SK-MEL-5 (cell line): ENCODE measurements at regions not wholly inside any gene's neighbourhood (a gene's known extent, or its start where the extent isn't known, plus 50 kb on each side); places are given as distances from the start of the nearest gene placed in this dataset.
"Not testable (repeated sequence)": the region's sequence is repeated elsewhere in the genome, so short reads cannot be mapped to it uniquely, and the experiment has no call there.

Source experiments
- DNase-seq: peaks from one replicate; pipeline ENCODE4 v3.0.0-alpha.2; 2016; ENCODE audit warnings: low read depth, low spot score
- in situ Hi-C: cut with HindIII; loops from 2 replicates; pipeline ENCODE4 v1.10.0; 2016; ENCODE audit warnings: low sequenced_read_pairs, high pct_unique_total_duplicates, low pct_unique_long_range_greater_than_20kb

DNA sequence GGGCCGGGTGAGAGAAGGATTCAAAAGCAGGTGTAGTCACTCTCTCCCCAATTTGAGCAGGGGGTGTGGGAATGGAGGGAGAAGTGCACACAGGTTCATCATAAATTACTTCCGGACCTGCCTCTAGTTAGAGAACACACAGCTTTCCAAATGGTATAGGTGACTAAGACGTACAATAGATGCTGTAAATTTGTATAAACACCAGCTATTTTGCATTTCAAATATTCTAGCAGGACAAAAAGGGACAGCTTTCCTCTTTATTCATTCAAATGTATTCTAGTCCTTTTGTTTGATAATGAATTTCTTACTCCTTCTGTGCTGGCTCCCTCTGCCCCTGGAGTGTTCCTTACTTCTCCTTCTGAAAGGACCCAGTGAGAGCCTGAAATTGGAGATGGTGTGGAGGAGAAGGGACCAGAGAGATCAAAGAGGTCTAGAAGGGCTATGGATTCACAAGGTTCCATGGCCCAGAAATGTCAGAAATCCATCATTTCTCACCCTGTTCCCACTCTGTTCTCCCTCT is 53.2 kb upstream of the SH3BP4 start:
- no peak for DNase-seq
- in situ Hi-C loops = no loop called here

DNA sequence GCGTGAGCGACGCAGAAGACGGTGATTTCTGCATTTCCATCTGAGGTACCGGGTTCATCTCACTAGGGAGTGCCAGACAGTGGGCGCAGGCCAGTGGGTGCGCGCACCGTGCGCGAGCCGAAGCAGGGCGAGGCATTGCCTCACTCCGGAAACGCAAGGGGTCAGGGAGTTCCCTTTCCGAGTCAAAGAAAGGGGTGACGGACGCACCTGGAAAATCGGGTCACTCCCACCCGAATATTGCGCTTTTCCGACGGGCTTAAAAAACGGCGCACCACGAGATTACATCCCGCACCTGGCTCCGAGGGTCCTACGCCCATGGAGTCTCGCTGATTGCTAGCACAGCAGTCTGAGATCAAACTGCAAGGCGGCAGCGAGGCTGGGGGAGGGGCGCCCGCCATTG is 63.4 kb upstream of the SH3BP4 start:
- in situ Hi-C loops, DNase-seq: not testable (repeated sequence)

- in situ Hi-C loops = no loop called here
- no peak for DNase-seq
Measured at GRCh38 chr2:234887195-234887594, 64.6 kb upstream of the SH3BP4 start.

DNA sequence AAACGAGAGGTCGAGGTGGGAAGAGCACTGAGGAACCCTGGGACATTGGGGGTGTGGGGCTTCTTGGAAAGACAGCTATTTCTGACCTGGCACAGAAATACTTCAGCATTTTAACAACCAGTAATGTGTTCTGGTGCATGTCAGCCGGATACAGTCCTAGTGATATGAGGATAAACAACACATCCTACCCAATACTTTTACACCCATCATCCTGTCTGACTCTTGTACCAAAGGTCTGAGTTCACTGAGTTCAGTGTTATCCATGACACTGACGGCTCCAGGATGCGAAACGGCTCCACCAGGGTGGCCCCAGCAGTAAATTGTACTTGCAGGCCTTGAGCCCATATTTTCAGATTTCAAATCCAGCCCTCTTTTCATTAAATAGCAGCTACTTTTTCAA is 65.9 kb upstream of the SH3BP4 start:
- DNase-seq = no peak
- in situ Hi-C loops = no loop called here

- in situ Hi-C loops = no loop called here
- DNase-seq = no peak
Measured at GRCh38 chr2:234885118-234885517, 66.7 kb upstream of the SH3BP4 start.

- in situ Hi-C loops = no loop called here
- DNase-seq = no peak
Measured at GRCh38 chr2:234884591-234884990, 67.2 kb upstream of the SH3BP4 start.

GRCh38 chr2:234881413-234882241 is 70.2 kb upstream of the SH3BP4 start:
- peak; percentile 94 for DNase-seq
- in situ Hi-C loops = no loop called here

DNA sequence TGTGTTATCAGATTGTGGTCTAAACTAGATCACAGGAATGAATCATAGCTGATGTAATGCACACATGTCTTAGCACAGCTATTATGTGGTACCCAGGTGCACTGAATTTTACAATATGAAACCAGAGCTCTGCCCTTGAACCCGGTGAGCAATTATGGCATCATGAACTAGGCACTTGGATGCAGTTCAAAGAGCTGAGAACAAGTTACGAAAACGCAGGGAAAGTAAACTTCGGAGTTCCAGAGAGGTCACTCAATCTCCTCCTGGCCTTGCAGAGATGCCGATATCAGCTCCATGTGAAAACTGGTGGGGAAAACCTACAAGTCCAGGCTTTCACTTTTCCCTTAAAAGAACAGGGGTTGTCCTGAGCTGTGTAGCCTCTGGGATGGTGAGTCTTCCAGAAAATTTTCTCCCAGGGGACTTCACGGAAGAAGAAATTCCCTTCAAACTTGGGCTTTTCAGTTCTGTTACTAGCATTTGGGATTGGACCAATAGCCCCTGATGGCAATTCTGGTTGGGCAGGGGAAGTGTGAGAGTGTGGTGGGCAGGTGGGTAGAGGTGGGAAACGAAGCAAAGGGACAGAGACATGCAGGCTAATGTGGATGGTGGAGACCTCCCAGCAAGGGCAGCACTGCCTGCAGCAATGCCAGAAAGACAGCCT is 71.1 kb upstream of the SH3BP4 start:
- in situ Hi-C loops = no loop called here

GRCh38 chr2:234879671-234880455 is 72.0 kb upstream of the SH3BP4 start:
- DNase-seq = no peak
- in situ Hi-C loops = no loop called here

More for the DNA sequence above, 71.1 kb upstream of the SH3BP4 start:
- DNase-seq = no peak

DNA sequence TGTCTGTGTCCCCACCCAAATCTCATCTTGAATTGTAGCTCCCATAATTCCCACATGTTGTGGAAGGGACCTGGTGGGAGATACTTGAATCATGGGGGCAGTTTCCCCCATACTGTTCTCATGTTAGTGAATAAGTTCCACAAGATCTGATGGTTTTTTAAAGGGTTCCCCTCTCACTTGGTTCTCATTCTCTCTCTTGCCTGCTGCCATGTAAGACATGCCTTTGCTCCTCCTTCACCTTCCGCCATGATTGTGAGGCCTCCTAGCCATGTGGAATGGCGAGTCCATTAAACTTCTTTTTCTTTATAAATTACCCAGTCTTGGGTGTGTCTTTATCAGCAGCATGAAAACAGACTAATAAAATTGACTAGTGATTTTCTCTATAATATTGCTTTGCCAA is 75.2 kb upstream of the SH3BP4 start:
- DNase-seq, in situ Hi-C loops: not testable (repeated sequence)

DNA sequence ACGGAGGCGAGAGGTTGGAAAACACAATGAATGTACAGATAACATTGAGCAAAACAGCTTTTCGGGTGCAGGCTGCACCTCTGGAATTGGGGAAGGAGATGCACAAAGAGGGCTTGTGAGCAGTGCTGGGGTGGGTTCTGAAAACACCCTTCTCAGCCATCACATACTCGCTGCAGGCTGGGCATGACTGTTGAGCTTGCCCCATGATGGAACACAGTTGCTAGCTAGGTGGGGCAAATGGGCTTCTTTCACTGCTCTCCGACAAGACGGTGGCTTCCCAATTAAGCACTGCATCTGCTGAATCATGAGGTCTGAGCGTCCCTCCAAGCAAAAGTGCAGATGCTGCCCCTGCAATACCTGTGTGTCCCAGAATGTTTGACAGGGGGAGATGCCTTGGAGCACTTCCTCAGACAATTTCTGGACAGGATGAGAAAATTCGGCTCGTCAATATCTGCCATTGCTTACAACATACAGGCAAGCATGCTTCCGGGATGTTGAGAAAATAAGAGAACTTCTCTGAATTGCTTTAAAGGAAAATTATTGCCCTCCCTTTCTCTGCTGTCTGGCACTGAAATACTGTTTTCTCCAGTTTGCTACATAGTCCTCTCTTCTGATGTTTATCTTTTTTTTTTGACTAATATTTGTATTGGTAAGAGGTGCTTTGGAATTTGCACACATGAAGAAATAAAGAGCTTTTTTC is 77.3 kb upstream of the SH3BP4 start:
- in situ Hi-C loops = loop anchor here (25.0 kb wide), 1 partner anchor 213 kb away; no protein-coding TSS in a partner anchor
- DNase-seq = no peak

DNA sequence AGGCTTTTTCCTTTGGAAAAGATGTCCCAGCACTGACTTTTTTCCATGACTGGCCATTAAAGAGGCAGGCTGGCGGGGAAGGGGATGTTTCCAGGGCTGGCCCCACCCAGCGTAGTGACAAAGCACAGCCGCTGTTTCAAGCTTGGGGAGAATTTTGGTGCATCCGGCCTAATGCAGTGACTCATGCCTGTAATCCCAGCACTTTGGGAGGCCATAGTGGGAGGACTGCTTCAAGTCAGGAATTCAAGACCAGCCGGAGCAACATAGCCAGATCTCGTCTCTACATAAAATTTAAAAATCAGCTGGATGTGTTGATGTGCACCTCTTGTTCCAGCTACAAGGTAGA is 78.0 kb upstream of the SH3BP4 start:
- in situ Hi-C loops = loop anchor here (25.0 kb wide), 1 partner anchor 214 kb away; no protein-coding TSS in a partner anchor
- DNase-seq = no peak

GRCh38 chr2:234873103-234873827 is 78.6 kb upstream of the SH3BP4 start:
- in situ Hi-C loops = loop anchor here (25.0 kb wide), 1 partner anchor 214 kb away; no protein-coding TSS in a partner anchor
- DNase-seq = no peak

GRCh38 chr2:234869969-234870368 is 81.8 kb upstream of the SH3BP4 start:
- in situ Hi-C loops = loop anchor here (25.0 kb wide), 1 partner anchor 217 kb away; no protein-coding TSS in a partner anchor
- no peak for DNase-seq

- no peak for DNase-seq
- in situ Hi-C loops = loop anchor here (25.0 kb wide), 1 partner anchor 218 kb away; no protein-coding TSS in a partner anchor
Measured at GRCh38 chr2:234869164-234869563, 82.7 kb upstream of the SH3BP4 start.

GRCh38 chr2:234867882-234868285 is 83.9 kb upstream of the SH3BP4 start:
- in situ Hi-C loops = loop anchor here (25.0 kb wide), 1 partner anchor 219 kb away; no protein-coding TSS in a partner anchor
- no peak for DNase-seq

GRCh38 chr2:234865586-234865985 is 86.2 kb upstream of the SH3BP4 start:
- no peak for DNase-seq
- in situ Hi-C loops = loop anchor here (25.0 kb wide), 1 partner anchor 222 kb away; no protein-coding TSS in a partner anchor
